ENCODE measurements at regions not wholly inside any gene's neighbourhood (a gene's known extent, or its start where the extent isn't known, plus 50 kb on each side); places are given as distances from the start of the nearest gene placed in this dataset.

- no peak overlapping the region for H3K4me3 ChIP-seq (ENCODE audit: low read length)
- no peaks in the 10 kb centered on the region for H3K36me3 ChIP-seq (ENCODE audit: control insufficient read depth, insufficient read depth, low read length)
- H3K27ac ChIP-seq (ENCODE audit: low read depth, low read length) = no peak overlapping the region
Measured at GRCh38 chr2:104656571-104657163, 197.2 kb upstream of the POU3F3 start.

GRCh38 chr2:104658144-104658835 is 195.6 kb upstream of the POU3F3 start:
- no peaks in the 10 kb centered on the region for H3K4me1 ChIP-seq (ENCODE audit: control insufficient read depth, insufficient read depth, low read length)
- no peak overlapping the region for H3K4me3 ChIP-seq (ENCODE audit: low read length)
- no peak overlapping the region for H3K27ac ChIP-seq (ENCODE audit: low read depth, low read length)
- no peaks in the 10 kb centered on the region for H3K27me3 ChIP-seq (ENCODE audit: control insufficient read depth, insufficient read depth, low read length)
- H3K9ac ChIP-seq (ENCODE audit: low read length) = no peak overlapping the region
- H3K36me3 ChIP-seq (ENCODE audit: control insufficient read depth, insufficient read depth, low read length) = no peaks in the 10 kb centered on the region

More at GRCh38 chr2:104656571-104657163, 197.2 kb upstream of the POU3F3 start:
- Histone ChIP-seq H3K9ac (ENCODE audit: low read length) (no peak overlapping the region), H3K4me1 (ENCODE audit: control insufficient read depth, insufficient read depth, low read length) (no peaks in the 10 kb centered on the region), H3K27me3 (ENCODE audit: control insufficient read depth, insufficient read depth, low read length) (no peaks in the 10 kb centered on the region)

DNA sequence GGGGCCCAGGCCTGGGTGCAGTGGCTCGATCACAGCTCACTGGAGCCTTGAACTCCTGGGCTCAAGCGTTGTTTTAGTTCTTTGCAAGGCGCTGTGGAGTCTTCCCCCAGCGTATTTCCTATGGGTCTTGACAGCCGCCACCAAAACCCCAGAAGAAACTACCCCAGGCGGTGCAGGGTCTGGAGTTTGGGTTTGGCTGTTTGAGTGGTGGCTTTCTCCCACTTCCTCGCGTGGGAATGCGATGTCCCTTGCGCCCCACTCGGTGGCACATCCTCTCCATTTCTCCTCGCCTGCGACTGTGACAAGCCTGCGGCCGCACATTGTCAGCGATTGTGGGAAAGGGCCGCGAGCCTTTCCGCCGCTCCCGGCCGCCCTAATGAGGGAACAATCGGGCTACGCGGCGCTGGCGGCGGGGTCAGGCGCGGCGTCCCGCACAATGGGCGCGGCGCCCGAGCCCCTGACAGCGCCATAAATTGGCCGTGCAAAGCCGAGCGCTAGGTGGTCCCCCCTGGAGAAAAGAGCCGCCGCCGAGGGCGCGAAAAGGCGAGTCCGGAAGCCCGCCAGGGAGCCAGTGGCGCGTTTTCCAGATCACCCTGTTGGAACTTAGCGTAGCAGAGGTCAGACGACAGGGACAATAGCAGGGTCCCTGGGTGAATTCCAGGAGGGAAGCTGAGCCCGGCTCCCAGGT is 194.9 kb upstream of the POU3F3 start:
- Histone ChIP-seq H3K27ac (ENCODE audit: low read depth, low read length) (no peak overlapping the region), H3K9ac (ENCODE audit: low read length) (no peak overlapping the region), H3K36me3 (ENCODE audit: control insufficient read depth, insufficient read depth, low read length) (no peaks in the 10 kb centered on the region), H3K27me3 (ENCODE audit: control insufficient read depth, insufficient read depth, low read length) (no peaks in the 10 kb centered on the region), H3K4me1 (ENCODE audit: control insufficient read depth, insufficient read depth, low read length) (no peaks in the 10 kb centered on the region), H3K4me3 (ENCODE audit: low read length) (no peak overlapping the region)

GRCh38 chr2:104660991-104661390 is 192.9 kb upstream of the POU3F3 start:
- no peak overlapping the region for H3K27ac ChIP-seq (ENCODE audit: low read depth, low read length)
- H3K27me3 ChIP-seq (ENCODE audit: control insufficient read depth, insufficient read depth, low read length) = no peaks in the 10 kb centered on the region
- no peaks in the 10 kb centered on the region for H3K36me3 ChIP-seq (ENCODE audit: control insufficient read depth, insufficient read depth, low read length)
- no peaks in the 10 kb centered on the region for H3K4me1 ChIP-seq (ENCODE audit: control insufficient read depth, insufficient read depth, low read length)
- H3K9ac ChIP-seq (ENCODE audit: low read length) = no peak overlapping the region
- H3K4me3 ChIP-seq (ENCODE audit: low read length) = no peak overlapping the region

DNA sequence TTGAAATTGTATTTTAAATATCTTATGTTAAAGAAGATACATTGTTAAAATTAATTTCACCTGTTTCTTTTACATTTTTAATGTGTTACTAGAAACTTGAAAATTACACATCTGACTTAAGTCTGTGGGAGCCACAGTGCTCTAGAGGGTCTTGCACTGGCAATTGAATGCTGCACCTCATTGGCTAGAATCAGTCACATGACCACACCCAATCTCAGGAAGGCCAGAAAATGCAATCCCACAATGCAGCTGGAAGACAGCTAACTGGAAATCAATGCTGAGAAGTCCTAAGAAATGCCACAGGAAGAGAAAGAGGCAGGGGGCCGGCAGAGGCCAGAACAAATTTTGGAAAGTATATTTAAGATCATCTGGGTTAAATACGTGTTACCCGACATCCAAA is 189.2 kb upstream of the POU3F3 start:
- Histone ChIP-seq H3K4me3 (ENCODE audit: low read length) (no peak overlapping the region), H3K27ac (ENCODE audit: low read depth, low read length) (no peak overlapping the region), H3K36me3 (ENCODE audit: control insufficient read depth, insufficient read depth, low read length) (no peaks in the 10 kb centered on the region), H3K4me1 (ENCODE audit: control insufficient read depth, insufficient read depth, low read length) (no peaks in the 10 kb centered on the region), H3K9ac (ENCODE audit: low read length) (no peak overlapping the region), H3K27me3 (ENCODE audit: control insufficient read depth, insufficient read depth, low read length) (no peaks in the 10 kb centered on the region)

- H3K4me1 ChIP-seq (ENCODE audit: control insufficient read depth, insufficient read depth, low read length) = no peaks in the 10 kb centered on the region
- H3K27ac ChIP-seq (ENCODE audit: low read depth, low read length) = no peak overlapping the region
- H3K9ac ChIP-seq (ENCODE audit: low read length) = no peak overlapping the region
- no peaks in the 10 kb centered on the region for H3K36me3 ChIP-seq (ENCODE audit: control insufficient read depth, insufficient read depth, low read length)
- peaks cover 3% of the 10 kb centered on the region for H3K27me3 ChIP-seq (ENCODE audit: control insufficient read depth, insufficient read depth, low read length)
- no peak overlapping the region for H3K4me3 ChIP-seq (ENCODE audit: low read length)
Measured at GRCh38 chr2:104668631-104669030, 185.3 kb upstream of the POU3F3 start.

- peaks cover 3% of the 10 kb centered on the region for H3K27me3 ChIP-seq (ENCODE audit: control insufficient read depth, insufficient read depth, low read length)
- H3K36me3 ChIP-seq (ENCODE audit: control insufficient read depth, insufficient read depth, low read length) = no peaks in the 10 kb centered on the region
- H3K4me3 ChIP-seq (ENCODE audit: low read length) = no peak overlapping the region
- no peak overlapping the region for H3K9ac ChIP-seq (ENCODE audit: low read length)
- H3K4me1 ChIP-seq (ENCODE audit: control insufficient read depth, insufficient read depth, low read length) = no peaks in the 10 kb centered on the region
- H3K27ac ChIP-seq (ENCODE audit: low read depth, low read length) = no peak overlapping the region
Measured at GRCh38 chr2:104673225-104673624, 180.7 kb upstream of the POU3F3 start.

- Histone ChIP-seq H3K27me3 (ENCODE audit: control insufficient read depth, insufficient read depth, low read length) (peaks cover 3% of the 10 kb centered on the region), H3K27ac (ENCODE audit: low read depth, low read length) (no peak overlapping the region), H3K4me3 (ENCODE audit: low read length) (no peak overlapping the region), H3K9ac (ENCODE audit: low read length) (no peak overlapping the region), H3K36me3 (ENCODE audit: control insufficient read depth, insufficient read depth, low read length) (no peaks in the 10 kb centered on the region), H3K4me1 (ENCODE audit: control insufficient read depth, insufficient read depth, low read length) (no peaks in the 10 kb centered on the region)
Measured at GRCh38 chr2:104678181-104678580, 175.7 kb upstream of the POU3F3 start.

GRCh38 chr2:104685591-104685990 is 168.3 kb upstream of the POU3F3 start:
- Histone ChIP-seq H3K4me3 (ENCODE audit: low read length) (no peak overlapping the region), H3K4me1 (ENCODE audit: control insufficient read depth, insufficient read depth, low read length) (no peaks in the 10 kb centered on the region), H3K27me3 (ENCODE audit: control insufficient read depth, insufficient read depth, low read length) (no peaks in the 10 kb centered on the region), H3K9ac (ENCODE audit: low read length) (no peak overlapping the region), H3K36me3 (ENCODE audit: control insufficient read depth, insufficient read depth, low read length) (no peaks in the 10 kb centered on the region), H3K27ac (ENCODE audit: low read depth, low read length) (no peak overlapping the region)

DNA sequence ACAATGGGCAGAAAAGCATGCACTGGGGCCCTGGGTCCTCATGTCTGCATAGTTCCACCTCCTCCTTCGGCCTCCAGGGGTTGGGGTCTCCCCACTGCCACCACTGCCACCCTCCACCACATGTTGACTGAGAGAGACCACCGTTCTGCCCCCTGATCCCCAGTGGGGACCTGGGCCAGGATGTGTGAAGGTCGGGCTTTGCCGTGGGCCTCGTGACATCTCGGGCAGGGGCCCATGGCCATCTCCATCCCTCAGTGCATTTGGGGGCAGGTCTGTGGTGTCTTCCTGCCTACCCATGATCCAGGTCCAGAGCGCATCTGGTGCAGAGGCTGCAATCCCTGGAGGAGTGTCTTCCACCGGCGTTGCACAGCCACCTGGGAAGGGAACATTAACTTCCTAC is 166.8 kb upstream of the POU3F3 start:
- no peaks in the 10 kb centered on the region for H3K36me3 ChIP-seq (ENCODE audit: control insufficient read depth, insufficient read depth, low read length)
- H3K27me3 ChIP-seq (ENCODE audit: control insufficient read depth, insufficient read depth, low read length) = no peaks in the 10 kb centered on the region
- no peak overlapping the region for H3K4me3 ChIP-seq (ENCODE audit: low read length)
- H3K27ac ChIP-seq (ENCODE audit: low read depth, low read length) = no peak overlapping the region
- no peak overlapping the region for H3K9ac ChIP-seq (ENCODE audit: low read length)
- H3K4me1 ChIP-seq (ENCODE audit: control insufficient read depth, insufficient read depth, low read length) = no peaks in the 10 kb centered on the region

DNA sequence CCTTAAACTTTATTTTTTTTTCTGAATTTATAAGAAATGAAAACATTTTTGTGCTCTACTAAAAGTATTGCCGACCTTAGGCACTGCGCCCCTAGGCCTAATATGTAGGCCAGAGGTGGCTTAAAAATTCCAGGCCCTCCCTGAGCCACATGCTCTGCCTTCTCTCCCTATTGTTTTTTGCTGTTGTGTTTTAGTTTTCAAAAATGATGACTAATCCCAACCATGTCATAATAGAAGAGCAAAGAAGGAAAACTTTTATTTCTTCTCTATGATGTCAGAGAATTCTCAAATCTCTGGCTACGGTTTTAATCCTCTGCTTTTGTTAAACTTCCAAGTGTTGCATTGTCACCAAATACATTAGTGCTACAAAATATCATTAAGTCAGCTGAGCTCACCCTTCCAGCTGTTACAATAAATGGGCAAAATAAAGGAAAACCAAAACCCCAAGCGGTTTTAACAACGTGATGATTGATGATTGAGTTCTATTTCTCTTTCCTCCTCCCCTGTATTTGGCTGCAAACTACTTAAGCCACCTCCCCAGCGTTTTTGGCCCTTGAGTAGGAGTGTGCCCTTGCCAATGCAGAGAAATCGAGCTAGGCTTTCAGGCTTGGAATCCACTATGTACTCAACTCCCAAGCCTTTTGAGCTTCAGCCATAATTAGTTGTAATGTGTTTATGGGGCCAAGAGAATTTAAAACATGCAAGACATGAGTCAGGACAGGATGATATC is 163.5 kb upstream of the POU3F3 start:
- H3K4me3 ChIP-seq (ENCODE audit: low read length) = no peak overlapping the region
- no peaks in the 10 kb centered on the region for H3K27me3 ChIP-seq (ENCODE audit: control insufficient read depth, insufficient read depth, low read length)
- H3K27ac ChIP-seq (ENCODE audit: low read depth, low read length) = no peak overlapping the region
- H3K36me3 ChIP-seq (ENCODE audit: control insufficient read depth, insufficient read depth, low read length) = no peaks in the 10 kb centered on the region
- H3K4me1 ChIP-seq (ENCODE audit: control insufficient read depth, insufficient read depth, low read length) = no peaks in the 10 kb centered on the region
- H3K9ac ChIP-seq (ENCODE audit: low read length) = no peak overlapping the region

DNA sequence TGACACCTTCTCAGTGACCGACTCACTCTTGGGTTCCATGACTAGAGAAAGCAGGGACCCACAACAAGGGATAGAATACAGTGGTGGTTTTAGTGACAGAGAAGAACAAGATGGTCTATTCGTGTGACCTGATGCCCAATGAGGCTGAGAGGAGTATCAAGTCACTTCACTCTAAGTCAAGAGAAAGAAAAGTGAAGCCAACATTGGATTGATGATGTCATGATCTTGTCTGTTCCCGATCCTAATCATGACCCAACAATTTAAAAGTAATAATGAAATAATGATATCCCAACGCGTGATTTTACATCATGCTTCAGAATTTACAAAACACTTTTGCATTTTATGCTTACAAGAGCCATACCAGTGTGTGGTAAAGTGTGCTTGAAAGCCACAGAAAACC is 155.6 kb upstream of the POU3F3 start:
- Histone ChIP-seq H3K9ac (ENCODE audit: low read length) (no peak overlapping the region), H3K4me1 (ENCODE audit: control insufficient read depth, insufficient read depth, low read length) (no peaks in the 10 kb centered on the region), H3K27me3 (ENCODE audit: control insufficient read depth, insufficient read depth, low read length) (no peaks in the 10 kb centered on the region), H3K36me3 (ENCODE audit: control insufficient read depth, insufficient read depth, low read length) (no peaks in the 10 kb centered on the region), H3K4me3 (ENCODE audit: low read length) (no peak overlapping the region), H3K27ac (ENCODE audit: low read depth, low read length) (no peak overlapping the region)
